HepG2 (cell line): ENCODE measurements at regions not wholly inside any gene's neighbourhood (a gene's known extent, or its start where the extent isn't known, plus 50 kb on each side); places are given as distances from the start of the nearest gene placed in this dataset.
A peak's percentile ranks its signal among the peaks of the same experiment; 100 is the strongest.

Experiments
- AFF4 ChIP-seq: sonication (generic); formaldehyde crosslinking; IDR thresholded peaks from 2 replicates; pipeline ENCODE4 v1.4.0; 2020; ENCODE audit warnings: missing genetic modification reagents
- BHLHE40 ChIP-seq: IDR thresholded peaks from 2 replicates; pipeline ENCODE4 v1.6.1; 2011; ENCODE audit warnings: low read length, improper control_type of control experiment
- EHMT2 ChIP-seq: fragments of 200-600 bp; sonication (generic); IDR thresholded peaks from 2 replicates; pipeline ENCODE4 v1.7.0; 2017; ENCODE audit warnings: antibody characterized with exemption, low read depth, low read length, borderline replicate concordance
- HINFP ChIP-seq: sonication (generic); formaldehyde crosslinking; IDR thresholded peaks from 2 replicates; pipeline ENCODE4 v1.4.0; 2020; ENCODE audit warnings: low read depth, mild to moderate bottlenecking, missing genetic modification reagents
- HNRNPL ChIP-seq: fragments of 200-400 bp; formaldehyde crosslinking; IDR thresholded peaks from 2 replicates; pipeline ENCODE4 v1.6.1; 2017; ENCODE audit warnings: mild to moderate bottlenecking, low read depth, low read length
- JUND ChIP-seq: sonication (generic); formaldehyde crosslinking; IDR thresholded peaks from 2 replicates; pipeline ENCODE4 v1.8.0; 2022; ENCODE audit warnings: mild to moderate bottlenecking, missing genetic modification reagents
- STAG1 ChIP-seq: sonication (generic); formaldehyde crosslinking; IDR thresholded peaks from 2 replicates; pipeline ENCODE4 v1.4.0; 2020; ENCODE audit warnings: missing genetic modification reagents
- ZBTB21 ChIP-seq: sonication (generic); formaldehyde crosslinking; IDR thresholded peaks from 2 replicates; pipeline ENCODE4 v1.4.0; 2020; ENCODE audit warnings: missing genetic modification reagents
- ZNF318 ChIP-seq: sonication (generic); formaldehyde crosslinking; IDR thresholded peaks from 2 replicates; pipeline ENCODE4 v1.4.0; 2020; ENCODE audit warnings: mild to moderate bottlenecking, missing genetic modification reagents
- ZNF333 ChIP-seq: sonication (generic); formaldehyde crosslinking; IDR thresholded peaks from 2 replicates; pipeline ENCODE4 v1.4.0; 2020; ENCODE audit warnings: mild to moderate bottlenecking, missing genetic modification reagents, borderline replicate concordance
- ZNF687 ChIP-seq: sonication (generic); formaldehyde crosslinking; IDR thresholded peaks from 2 replicates; pipeline ENCODE4 v1.5.1; 2020; ENCODE audit warnings: mild to moderate bottlenecking, missing genetic modification reagents, moderate library complexity

- TF ChIP-seq ZNF687, result peak; percentile 30; the same call in 1 of the 2 replicates
- no peak for TF ChIP-seq EHMT2
- 0 out of 2 replicates have a peak, but pooled peaks have one; percentile 20 for TF ChIP-seq AFF4 (CRISPR knock-in tag)
- peak; percentile 62 for TF ChIP-seq JUND (CRISPR knock-in tag)
- no peak for TF ChIP-seq STAG1 (CRISPR knock-in tag)
- TF ChIP-seq ZNF318 (CRISPR knock-in tag), result peak; percentile 96
- TF ChIP-seq ZNF333 (CRISPR knock-in tag), result 0 out of 2 replicates have a peak, but pooled peaks have one; percentile 59
- no peak for TF ChIP-seq BHLHE40
- no peak for TF ChIP-seq HNRNPL
- 0 out of 2 replicates have a peak, but pooled peaks have one; percentile 29 for TF ChIP-seq HINFP
- TF ChIP-seq ZBTB21, result no peak
These were observed 186.6 kb upstream of the HAAO start (continued) for GRCh38 chr2:42978887-42979415.
